ENCODE measurements at regions not wholly inside any gene's neighbourhood (a gene's known extent, or its start where the extent isn't known, plus 50 kb on each side); places are given as distances from the start of the nearest gene placed in this dataset.

GRCh38 chr3:683770-684169 lies 409.1 kb upstream of the CNTN6 start:
- Histone ChIP-seq H3K4me3 (no peak overlapping the region), H3K79me2 (no peaks in the 10 kb centered on the region), H3K9me2 (replicated peaks; ENCODE audit: insufficient read depth) (no peaks in the 10 kb centered on the region), H3K27me3 (no peaks in the 10 kb centered on the region), H4K20me1 (ENCODE audit: insufficient read depth, poor library complexity, severe bottlenecking) (no peaks in the 10 kb centered on the region), H3K36me3 (replicated peaks; ENCODE audit: insufficient read depth, low read depth) (no peaks in the 10 kb centered on the region), H2AFZ (no peak overlapping the region), H3K4me2 (no peak overlapping the region), H3K27ac (no peak overlapping the region), H3K9me3 (ENCODE audit: low read depth) (no peaks in the 10 kb centered on the region), H3K4me1 (ENCODE audit: insufficient read depth) (no peaks in the 10 kb centered on the region)
- no peak for DNase-seq (ENCODE audit: low spot score)
- 59% methylated on average over 2 of the region's 2 CpGs for WGBS (ENCODE audit: low lambda C conversion rate, missing lambda C conversion rate)
- TF ChIP-seq CTCF (IDR thresholded peaks at IDR 0.05; ENCODE audit: poor library complexity): no peak
- no peak for TF ChIP-seq EZH2phosphoT487 (IDR thresholded peaks at IDR 0.05; ENCODE audit: low read depth, severe bottlenecking, unreplicated experiment)
- no peak for TF ChIP-seq EZH2 (IDR thresholded peaks at IDR 0.05; ENCODE audit: borderline replicate concordance)

GRCh38 chr3:690770-691169 lies 402.1 kb upstream of the CNTN6 start:
- no peaks in the 10 kb centered on the region for H3K36me3 ChIP-seq (replicated peaks; ENCODE audit: insufficient read depth, low read depth)
- H3K79me2 ChIP-seq: no peaks in the 10 kb centered on the region
- no peak overlapping the region for H3K4me3 ChIP-seq
- H3K9me3 ChIP-seq (ENCODE audit: low read depth): no peaks in the 10 kb centered on the region
- no peaks in the 10 kb centered on the region for H3K4me1 ChIP-seq (ENCODE audit: insufficient read depth)
- WGBS (ENCODE audit: low lambda C conversion rate, missing lambda C conversion rate): 69% methylated on average over 4 of the region's 4 CpGs
- no peaks in the 10 kb centered on the region for H4K20me1 ChIP-seq (ENCODE audit: insufficient read depth, poor library complexity, severe bottlenecking)
- no peak overlapping the region for H3K4me2 ChIP-seq
- TF ChIP-seq EZH2phosphoT487 (IDR thresholded peaks at IDR 0.05; ENCODE audit: low read depth, severe bottlenecking, unreplicated experiment) (no peak), CTCF (IDR thresholded peaks at IDR 0.05; ENCODE audit: poor library complexity) (no peak), EZH2 (IDR thresholded peaks at IDR 0.05; ENCODE audit: borderline replicate concordance) (no peak)
- H3K27ac ChIP-seq: no peak overlapping the region
- no peak overlapping the region for H2AFZ ChIP-seq
- H3K27me3 ChIP-seq: no peaks in the 10 kb centered on the region
- no peaks in the 10 kb centered on the region for H3K9me2 ChIP-seq (replicated peaks; ENCODE audit: insufficient read depth)
- DNase-seq (ENCODE audit: low spot score): no peak

GRCh38 chr3:700514-700913 lies 392.3 kb upstream of the CNTN6 start:
- no peak for DNase-seq (ENCODE audit: low spot score)

More at GRCh38 chr3:700514-700913, 392.3 kb upstream of the CNTN6 start:
- no peak for TF ChIP-seq EZH2phosphoT487 (IDR thresholded peaks at IDR 0.05; ENCODE audit: low read depth, severe bottlenecking, unreplicated experiment)
- no peak for TF ChIP-seq CTCF (IDR thresholded peaks at IDR 0.05; ENCODE audit: poor library complexity)
- TF ChIP-seq EZH2 (IDR thresholded peaks at IDR 0.05; ENCODE audit: borderline replicate concordance): no peak
- 90% methylated on average over 2 of the region's 2 CpGs for WGBS (ENCODE audit: low lambda C conversion rate, missing lambda C conversion rate)
- Histone ChIP-seq H2AFZ (no peak overlapping the region), H3K4me3 (no peak overlapping the region), H3K9me3 (ENCODE audit: low read depth) (no peaks in the 10 kb centered on the region), H3K4me1 (ENCODE audit: insufficient read depth) (no peaks in the 10 kb centered on the region), H3K4me2 (no peak overlapping the region), H4K20me1 (ENCODE audit: insufficient read depth, poor library complexity, severe bottlenecking) (no peaks in the 10 kb centered on the region), H3K36me3 (replicated peaks; ENCODE audit: insufficient read depth, low read depth) (no peaks in the 10 kb centered on the region), H3K27ac (no peak overlapping the region), H3K27me3 (no peaks in the 10 kb centered on the region), H3K9me2 (replicated peaks; ENCODE audit: insufficient read depth) (no peaks in the 10 kb centered on the region), H3K79me2 (no peaks in the 10 kb centered on the region)
